GM18502 (cell line): ENCODE measurements at regions not wholly inside any gene's neighbourhood (a gene's known extent, or its start where the extent isn't known, plus 50 kb on each side); places are given as distances from the start of the nearest gene placed in this dataset.

ENCODE experiments used
- ATAC-seq: cut with Tn5 transposase; IDR thresholded peaks from one replicate; pipeline ENCODE4 v1.9.1; 2021; ENCODE audit warnings: mild to moderate bottlenecking; ENCODE audit not compliant: unreplicated experiment, poor library complexity

DNA sequence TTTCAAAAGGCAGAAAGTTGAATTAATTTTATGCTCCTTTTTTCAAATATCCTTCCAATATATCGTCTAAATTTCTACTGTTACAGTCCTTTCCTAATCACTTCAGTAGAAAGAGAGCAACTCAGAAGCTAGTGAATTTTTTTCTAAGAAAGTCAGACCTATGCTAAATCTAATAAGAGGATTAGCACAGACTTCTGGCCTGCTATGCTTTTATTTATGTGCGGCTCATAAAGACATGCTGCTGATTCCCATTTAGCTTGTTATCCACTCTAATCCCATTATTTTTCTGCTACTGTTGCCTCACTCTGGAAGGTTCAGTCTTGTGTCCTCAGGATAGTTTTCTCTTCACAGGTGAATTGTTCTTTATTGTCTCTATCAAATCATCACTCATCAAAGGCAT, 473.5 kb upstream of the FAM241A start:
- no peak for ATAC-seq

DNA sequence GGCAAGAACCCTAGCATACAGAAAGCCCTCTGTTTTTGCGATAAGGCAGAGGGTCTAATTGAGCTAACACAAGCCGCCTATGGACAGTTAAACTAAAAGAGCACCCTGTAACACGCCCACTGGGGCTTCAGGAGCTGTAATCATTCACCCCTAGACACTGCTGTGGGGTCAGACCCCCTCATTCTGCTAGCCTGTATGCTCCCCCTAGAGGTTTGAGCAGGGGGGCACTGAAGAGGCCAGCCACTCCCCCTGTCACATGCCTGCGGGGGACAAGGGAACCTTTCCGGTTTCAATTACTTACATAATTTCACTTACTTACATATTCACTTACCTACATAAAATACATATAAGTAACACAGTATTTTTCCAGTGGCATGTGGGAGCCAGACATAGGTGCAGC, 469.5 kb upstream of the FAM241A start:
- ATAC-seq: no peak

DNA sequence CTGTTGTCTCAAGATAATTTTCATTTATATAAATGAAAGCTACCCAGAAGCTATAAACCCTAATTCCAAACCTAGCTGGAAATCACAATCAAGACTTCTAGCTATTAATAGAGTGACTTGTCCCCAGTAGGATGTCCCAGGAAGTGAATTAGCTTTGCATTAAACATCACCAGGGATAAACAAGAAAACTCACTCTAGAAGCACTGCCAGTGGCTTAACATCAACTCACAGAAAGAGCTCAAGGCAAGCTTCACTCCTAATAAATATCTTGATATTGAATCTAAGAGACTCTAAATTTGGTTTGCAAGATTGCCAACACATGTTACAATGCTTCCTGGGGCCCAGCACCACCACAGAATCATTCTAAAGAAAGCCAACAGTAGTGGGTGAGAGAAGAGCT, 468.7 kb upstream of the FAM241A start:
- ATAC-seq: no peak

DNA sequence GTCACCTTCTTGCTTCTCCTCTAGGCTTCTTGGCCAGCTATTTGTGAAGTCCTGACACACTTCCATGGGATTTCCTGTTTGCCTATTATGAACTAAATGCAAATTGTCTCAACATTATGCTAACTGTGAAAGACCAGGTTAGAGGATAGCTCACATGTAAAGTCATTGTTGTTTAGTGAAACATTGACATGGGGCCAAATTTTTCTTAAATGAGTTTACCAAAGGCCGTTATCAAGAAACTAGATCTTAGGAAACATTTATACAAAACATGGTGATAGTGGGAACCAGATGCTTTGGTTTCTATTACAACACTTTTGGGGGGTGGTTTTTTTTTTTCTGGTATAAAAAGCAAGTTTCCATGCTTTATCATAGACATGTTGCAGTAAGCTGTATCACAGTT, 466.8 kb upstream of the FAM241A start:
- no peak for ATAC-seq

DNA sequence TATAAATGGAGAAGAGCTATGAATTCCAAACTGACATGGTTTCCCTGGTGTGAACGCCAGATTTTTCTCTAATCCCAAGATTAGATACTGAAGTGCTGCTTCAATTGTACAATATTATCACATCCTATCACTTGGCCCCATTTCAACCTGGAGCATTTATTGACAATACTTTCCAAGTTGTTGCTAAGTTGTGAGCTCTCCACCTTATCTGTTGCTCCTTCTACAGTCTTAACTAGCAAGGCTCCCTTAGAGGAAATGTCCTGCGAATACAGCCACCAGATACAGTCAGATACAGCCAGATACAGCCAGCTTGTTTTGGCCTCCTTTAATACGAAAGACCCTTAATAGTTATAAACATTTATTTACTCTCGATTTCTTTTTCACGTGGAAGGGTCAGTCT, 466.3 kb upstream of the FAM241A start:
- ATAC-seq: no peak

DNA sequence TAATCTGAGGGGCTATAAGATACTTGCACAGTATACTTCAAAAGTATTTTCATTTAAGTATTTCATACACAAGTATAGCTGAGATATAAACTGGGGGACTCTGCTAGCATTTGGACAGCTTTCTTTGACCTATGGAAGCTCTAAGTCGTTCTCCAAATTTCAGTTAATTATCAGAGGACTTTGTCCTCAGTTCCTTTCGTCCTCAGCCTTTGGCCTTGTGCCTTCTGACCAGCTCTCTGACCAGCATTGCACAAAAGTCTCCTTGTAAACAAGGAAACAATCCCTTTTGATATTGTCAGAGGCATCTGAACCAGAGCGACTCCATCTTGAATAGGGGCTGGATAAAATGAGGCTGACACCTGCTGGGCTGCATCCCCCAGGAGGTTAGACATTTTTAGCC, 464.0 kb upstream of the FAM241A start:
- no peak for ATAC-seq

DNA sequence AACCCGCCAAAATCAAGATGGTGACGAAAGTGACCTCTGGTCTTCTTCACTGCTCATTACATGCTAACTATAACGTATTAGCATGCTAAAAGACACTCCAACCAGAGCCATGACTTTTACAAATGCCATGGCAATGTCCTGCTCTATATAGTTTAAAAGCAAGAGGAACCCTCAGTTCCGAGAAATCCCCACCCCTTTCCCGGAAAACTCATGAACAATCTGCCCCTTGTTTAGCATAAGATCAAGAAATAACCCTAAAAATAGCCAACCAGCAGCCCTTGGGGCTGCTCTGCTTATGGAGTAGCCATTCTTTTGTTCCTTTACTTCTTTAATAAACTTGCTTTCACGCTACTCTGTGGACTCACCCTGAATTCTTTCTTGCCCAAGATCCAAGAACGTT, 463.5 kb upstream of the FAM241A start:
- ATAC-seq: no peak

DNA sequence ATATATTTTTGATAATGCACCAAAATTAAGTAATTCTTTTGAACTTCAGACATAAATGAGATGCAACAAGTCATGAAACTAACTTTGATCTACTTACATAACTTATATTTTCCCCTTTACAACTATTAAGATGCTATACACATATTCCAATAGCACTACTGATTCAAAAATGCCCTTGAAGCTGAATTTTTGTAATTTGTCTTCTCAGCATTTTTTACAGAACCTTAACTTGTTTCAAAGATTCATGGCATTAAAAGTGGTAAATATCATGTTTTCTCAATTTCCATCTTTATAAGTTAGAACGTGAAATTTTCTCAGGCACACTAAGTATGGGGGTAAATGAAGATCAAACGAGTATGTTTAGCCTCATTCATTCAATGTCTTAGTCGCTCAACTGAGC, 460.0 kb upstream of the FAM241A start:
- ATAC-seq: no peak

DNA sequence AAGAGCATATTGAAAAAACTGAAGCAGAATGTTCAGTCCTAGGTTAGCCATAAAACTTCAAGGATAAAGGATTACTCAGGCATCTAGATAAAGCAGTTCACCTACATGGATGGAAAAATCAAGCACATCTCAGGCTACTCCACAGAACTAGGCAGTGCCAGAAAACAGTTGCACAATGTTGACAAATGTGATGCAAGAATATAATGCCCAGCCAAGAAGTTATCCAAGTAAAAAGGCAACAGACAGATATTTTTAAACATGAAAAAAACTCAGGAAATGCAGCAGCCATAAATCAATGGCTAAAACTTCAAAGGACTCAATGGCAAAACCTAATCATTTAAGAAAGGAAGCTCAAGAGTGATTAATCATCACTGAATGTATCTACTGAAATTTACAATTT, 456.0 kb upstream of the FAM241A start:
- no peak for ATAC-seq

DNA sequence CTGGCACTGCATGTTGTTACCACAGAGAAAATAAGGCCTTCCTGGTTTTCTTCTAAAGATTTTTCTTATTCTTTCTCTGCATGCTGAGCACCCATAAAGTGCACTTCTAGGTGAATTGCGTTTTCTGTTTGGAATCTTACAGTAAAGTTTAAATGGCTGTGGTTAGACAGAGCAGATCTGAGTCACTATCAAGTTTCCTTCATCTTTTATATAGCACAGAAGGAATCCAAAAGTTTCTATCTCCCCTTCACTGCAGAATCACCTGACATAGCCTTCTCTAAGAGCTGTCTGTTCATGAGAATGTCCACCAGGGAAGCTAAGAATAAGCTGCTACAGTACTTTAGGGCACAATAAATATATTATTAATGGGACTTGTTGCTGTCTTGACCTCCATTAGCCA, 455.5 kb upstream of the FAM241A start:
- ATAC-seq: no peak

DNA sequence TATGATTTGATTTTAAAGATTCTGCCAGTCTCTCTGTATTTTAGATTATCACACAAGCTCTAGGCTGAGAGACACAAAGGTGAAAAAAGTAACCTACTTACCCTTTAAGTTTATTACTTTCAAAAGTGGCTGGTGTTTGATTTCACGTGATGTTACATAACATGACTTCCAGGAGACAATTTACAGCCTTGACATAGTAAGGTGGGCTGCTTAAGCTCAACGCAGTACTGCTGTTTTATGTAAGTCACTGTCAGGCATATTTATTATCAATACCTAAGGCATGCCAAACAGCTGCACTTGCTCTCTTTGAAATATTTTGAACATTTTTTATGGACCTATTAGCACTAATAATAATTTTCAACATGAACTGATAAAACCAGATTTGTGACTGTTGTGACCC, 451.5 kb upstream of the FAM241A start:
- ATAC-seq: no peak

DNA sequence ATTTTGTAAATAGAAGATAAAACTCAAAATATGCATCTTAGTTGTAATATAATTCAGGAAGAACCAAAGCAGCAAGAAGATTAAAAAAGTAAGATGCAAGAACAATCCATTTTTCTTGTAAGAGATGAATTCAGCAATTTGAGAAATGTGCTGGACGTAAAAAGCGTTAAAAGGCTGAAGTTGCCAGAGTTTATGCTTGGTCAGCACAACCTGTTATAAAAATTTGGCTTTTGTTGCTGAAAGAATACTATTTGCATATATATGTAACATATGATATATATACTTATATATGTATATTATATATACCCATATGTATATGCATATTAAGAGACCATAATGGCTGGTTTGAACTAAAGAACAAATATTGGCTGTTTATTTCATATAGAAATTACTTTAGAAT, 449.6 kb upstream of the FAM241A start:
- ATAC-seq: no peak

DNA sequence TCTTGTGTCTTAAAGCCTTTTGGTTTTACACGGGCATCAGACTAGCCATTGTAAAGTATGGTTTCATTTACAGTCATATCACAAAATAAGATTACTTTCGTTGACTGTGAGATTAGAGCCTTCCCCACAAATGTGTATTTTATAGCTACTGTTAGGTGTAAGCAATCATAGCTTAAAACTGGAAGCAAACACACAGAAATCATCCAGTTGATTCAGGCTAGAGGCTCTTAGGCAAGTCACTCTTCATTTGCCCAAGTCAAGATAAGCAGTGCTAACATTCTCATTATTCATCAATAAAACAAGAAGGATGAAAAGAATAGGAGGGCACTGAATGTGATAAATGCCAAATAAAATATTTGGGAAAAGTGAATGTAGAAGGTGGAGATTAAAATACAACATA, 448.7 kb upstream of the FAM241A start:
- ATAC-seq: no peak

DNA sequence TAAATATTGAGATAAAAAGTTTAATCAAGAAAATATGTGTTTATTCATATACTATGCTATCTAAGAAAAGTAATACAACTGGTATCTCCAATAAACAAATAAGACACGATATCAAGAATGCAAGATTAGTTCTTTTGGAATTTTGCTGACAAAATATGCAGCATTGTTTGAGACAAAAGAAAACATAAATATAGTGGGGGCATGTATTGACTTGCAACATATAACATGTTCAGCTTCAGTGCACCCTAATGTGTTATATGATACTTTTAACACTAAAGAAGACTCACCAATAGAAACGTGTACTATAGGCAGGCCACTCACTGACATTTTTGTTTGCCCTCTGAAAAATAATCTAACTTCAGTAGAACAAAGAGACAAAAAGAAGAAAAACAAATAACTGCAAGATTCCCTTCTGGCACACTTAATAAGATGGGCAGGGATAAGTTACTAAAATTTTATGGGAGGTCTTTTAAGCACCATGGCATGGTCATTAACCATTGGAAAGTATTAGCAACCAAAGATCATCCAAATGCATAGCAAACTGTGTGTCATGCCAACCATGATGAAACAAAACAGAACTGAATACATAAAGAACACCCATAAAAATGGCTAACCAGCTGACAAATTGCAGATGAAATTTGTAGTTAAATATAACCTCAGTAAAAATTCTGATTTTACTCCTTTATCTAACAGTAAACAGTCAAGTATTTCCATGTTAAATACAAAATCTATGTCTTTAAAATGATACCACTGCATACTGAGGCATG, 447.9 kb upstream of the FAM241A start:
- ATAC-seq: no peak

DNA sequence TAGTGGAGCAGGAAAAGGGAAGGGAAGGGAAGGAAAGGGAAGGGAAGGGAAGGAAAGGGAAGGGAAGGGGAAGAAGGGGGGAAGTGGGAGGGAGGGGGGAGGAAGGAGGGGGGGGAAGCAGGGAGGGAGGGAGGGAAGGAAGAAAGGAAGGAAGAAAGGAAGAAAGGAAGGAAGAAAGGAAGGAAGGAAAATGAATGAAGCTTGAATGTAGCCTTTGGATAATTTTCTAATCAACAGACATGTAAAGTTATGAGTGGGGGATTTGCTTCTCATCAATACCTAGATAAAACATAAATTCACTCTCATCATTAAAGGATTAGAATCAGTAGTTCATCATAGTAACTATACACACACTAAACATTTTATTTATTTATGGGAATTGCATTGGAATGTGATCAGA, 446.9 kb upstream of the FAM241A start:
- ATAC-seq: no peak

DNA sequence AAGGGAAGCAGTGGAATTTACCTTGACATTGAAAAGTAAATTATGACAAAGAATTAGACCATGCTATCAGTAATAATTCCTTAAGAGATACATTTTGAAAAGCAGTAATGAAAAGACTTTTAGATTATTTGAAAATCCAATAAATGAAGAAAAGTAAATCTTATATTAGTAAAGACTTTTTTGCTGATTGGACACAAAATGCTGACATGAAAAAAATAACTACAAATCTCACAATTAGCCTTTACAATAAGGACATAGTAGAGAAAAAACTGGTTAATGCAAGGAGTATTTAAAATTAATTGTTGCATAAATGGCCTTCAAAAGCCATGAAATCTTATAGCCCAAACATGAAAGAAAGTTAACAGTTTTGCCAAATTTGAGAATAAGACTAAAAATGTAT, 446.1 kb upstream of the FAM241A start:
- no peak for ATAC-seq

DNA sequence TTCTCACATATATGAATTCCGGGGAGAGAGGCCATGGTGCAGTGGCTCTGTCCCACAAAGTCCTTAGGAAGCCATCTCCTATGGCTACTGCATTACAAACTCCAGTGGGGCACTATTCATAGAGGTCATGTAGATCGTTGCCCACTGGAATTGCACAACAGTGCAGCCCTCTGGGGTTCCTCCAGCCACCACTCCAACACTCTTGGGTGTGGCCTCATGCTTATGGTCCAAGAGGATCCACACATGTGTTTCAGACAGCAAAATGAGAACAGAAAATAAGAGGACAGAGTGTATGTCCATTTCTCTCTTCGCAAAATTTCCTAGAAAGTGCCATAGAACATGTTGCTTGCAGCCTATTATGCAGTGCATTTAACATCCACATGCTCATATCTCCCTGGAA, 444.2 kb upstream of the FAM241A start:
- no peak for ATAC-seq

DNA sequence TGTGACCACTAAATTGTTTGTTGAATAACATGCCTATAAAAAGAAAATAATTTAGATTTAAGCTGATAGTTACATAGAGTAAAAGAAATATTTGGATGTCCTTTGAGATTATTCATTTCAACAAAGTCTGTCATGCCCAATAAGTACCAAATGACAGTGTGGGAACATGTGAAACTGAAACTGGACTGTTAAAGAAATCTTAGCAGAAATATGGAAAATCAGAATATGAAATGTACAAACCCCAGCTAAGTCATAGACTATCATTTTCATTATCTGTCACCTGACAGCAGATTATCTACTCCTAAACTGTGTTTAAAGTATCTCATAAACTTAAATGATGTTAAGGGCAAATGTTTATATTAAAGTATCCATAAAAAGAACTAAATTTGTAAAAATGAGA, 437.8 kb upstream of the FAM241A start:
- ATAC-seq: no peak

DNA sequence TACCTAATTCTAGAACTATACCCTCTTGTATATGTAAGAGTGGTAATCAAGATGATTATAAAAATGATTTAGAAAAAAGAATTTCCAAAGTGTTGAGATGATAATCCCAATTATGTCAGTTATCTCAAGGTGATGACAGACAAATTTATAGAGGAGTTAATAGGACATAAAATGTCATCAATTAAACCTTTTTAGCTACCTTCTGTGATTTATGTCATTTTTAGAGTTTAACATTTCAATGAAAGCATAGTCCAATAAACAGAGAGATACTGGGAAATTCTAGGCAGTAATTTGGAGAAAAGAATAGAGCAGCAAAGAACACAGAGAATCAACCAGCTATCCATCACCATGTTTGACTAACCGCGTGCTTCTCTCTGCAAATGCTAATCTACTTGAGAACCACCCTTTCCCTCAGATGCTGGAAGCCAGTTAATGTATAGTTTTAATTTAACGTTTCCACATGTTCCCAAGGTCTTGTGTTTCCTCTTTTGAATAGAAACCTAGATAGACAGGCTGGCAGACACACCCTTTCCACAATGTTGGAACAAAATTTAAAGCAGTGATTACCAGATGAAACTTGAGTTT, 433.1 kb upstream of the FAM241A start:
- ATAC-seq: no peak

DNA sequence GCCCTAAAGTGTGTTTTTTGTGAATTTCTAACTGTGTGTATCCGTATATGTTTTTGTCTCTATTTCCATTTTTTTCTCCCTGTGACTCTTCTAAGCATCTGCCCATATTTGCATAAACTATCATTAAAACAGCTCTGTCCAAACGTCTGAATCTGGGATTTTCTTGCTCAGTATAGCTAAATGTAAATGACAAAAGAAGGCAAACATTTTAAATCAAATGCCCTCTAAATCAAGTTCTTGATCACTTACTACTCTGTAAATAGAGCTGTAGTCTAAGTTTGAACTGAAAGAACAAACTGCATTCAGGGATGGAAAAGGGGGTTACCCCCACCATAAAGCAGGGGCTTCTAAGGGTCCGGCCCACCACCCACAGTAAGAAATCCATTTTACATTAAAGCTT, 432.0 kb upstream of the FAM241A start:
- ATAC-seq: no peak

DNA sequence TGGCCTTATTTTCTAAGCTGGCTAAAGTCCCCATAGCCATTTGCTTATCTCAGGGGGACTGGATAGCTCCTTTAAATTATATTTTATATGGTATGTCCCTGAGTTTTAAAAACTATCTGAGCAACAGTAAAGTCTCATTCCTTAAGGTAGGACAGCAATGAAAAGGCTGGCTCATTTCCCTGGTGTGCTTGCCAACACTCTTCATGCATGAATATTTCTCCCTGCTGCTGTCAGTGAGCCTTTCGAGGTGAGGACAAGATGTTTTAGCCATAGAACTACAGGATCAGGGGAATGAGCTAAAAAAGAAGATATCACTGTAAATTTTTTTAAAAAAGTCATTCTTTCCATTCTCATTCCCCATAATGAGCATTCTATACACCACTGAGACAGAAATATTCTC, 427.3 kb upstream of the FAM241A start:
- ATAC-seq: no peak

DNA sequence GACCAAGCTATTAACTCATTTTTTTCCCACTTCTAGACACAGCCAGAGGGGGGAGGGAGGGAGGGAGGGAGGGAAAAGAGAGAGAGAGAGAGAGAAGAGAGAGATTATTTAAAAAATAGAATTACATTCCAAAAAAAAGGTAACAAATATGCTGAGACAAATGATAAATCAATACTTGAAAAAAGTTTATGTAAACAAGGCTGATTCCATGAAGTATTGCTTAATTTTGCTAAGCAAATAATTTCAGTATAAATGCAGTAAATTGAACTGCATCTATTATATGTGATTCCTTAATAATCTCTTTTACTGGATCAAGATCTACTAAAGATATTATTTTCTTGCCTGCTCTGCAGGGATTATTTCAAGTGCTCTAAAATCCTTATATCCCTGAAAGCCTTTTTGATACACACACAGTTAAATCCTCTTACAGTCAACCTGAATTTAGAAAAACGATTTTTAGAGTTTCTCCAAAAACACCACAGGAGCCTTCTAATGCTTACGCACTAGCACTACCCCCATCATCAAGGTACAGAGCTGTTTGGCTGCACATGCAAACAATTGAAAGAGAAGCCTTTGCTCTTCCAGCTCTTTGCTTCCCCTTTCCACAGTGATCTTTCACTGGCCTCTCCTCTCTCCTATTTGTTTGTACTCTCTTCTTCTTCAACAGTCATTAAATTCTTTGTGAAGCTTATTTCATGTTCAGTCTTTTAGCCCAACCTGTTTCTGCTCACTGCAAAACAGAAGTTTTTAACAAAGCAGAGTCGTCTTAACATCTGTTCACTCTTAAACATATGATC, 426.3 kb upstream of the FAM241A start:
- no peak for ATAC-seq
